ENCODE measurements at regions not wholly inside any gene's neighbourhood (a gene's known extent, or its start where the extent isn't known, plus 50 kb on each side); places are given as distances from the start of the nearest gene placed in this dataset.

GRCh38 chr1:245092638-245092976, 62.2 kb upstream of the KIF26B start:
- TF ChIP-seq FOXK2 (IDR thresholded peaks at IDR 0.05) (no peak), EP300 (IDR thresholded peaks at IDR 0.05; ENCODE audit: borderline replicate concordance in 1 of 2, control insufficient read depth in 1 of 2, low read depth in 2 of 2, low read length in 2 of 2) (no peak), SIN3A (IDR thresholded peaks at IDR 0.05; ENCODE audit: low read depth, low read length) (no peak), ZBTB33 (IDR thresholded peaks at IDR 0.05) (no peak), POLR2A (IDR thresholded peaks at IDR 0.05; ENCODE audit: low read depth, low read length) (no peak), ZNF207 (IDR thresholded peaks at IDR 0.05; ENCODE audit: borderline replicate concordance) (no peak), TAF1 (IDR thresholded peaks at IDR 0.05; ENCODE audit: borderline replicate concordance, low read depth, low read length) (no peak), CBFB (IDR thresholded peaks at IDR 0.05; ENCODE audit: low read depth) (no peak), SMC3 (IDR thresholded peaks at IDR 0.05; ENCODE audit: borderline replicate concordance, low read length) (no peak), RAD21 (IDR thresholded peaks at IDR 0.05; ENCODE audit: insufficient read depth, low read depth, low read length) (no peak), SUPT20H (IDR thresholded peaks at IDR 0.05; ENCODE audit: borderline replicate concordance, control insufficient read depth, low read depth, low read length) (no peak)
- TF ChIP-seq, protein P1, sequence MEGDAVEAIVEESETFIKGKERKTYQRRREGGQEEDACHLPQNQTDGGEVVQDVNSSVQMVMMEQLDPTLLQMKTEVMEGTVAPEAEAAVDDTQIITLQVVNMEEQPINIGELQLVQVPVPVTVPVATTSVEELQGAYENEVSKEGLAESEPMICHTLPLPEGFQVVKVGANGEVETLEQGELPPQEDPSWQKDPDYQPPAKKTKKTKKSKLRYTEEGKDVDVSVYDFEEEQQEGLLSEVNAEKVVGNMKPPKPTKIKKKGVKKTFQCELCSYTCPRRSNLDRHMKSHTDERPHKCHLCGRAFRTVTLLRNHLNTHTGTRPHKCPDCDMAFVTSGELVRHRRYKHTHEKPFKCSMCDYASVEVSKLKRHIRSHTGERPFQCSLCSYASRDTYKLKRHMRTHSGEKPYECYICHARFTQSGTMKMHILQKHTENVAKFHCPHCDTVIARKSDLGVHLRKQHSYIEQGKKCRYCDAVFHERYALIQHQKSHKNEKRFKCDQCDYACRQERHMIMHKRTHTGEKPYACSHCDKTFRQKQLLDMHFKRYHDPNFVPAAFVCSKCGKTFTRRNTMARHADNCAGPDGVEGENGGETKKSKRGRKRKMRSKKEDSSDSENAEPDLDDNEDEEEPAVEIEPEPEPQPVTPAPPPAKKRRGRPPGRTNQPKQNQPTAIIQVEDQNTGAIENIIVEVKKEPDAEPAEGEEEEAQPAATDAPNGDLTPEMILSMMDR (IDR thresholded peaks at IDR 0.05 in 2 of 3, conservative IDR thresholded peaks at IDR 0.05 in 1 of 3; ENCODE audit: control insufficient read depth in 2 of 3, extremely low read depth in 1 of 3, insufficient read depth in 1 of 3, low read depth in 3 of 3, low read length in 3 of 3): no peak
- TF ChIP-seq, protein P2, sequence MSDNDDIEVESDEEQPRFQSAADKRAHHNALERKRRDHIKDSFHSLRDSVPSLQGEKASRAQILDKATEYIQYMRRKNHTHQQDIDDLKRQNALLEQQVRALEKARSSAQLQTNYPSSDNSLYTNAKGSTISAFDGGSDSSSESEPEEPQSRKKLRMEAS (IDR thresholded peaks at IDR 0.05; ENCODE audit: low read depth, low read length): no peak
